ENCODE measurements at regions not wholly inside any gene's neighbourhood (a gene's known extent, or its start where the extent isn't known, plus 50 kb on each side); places are given as distances from the start of the nearest gene placed in this dataset.

DNA sequence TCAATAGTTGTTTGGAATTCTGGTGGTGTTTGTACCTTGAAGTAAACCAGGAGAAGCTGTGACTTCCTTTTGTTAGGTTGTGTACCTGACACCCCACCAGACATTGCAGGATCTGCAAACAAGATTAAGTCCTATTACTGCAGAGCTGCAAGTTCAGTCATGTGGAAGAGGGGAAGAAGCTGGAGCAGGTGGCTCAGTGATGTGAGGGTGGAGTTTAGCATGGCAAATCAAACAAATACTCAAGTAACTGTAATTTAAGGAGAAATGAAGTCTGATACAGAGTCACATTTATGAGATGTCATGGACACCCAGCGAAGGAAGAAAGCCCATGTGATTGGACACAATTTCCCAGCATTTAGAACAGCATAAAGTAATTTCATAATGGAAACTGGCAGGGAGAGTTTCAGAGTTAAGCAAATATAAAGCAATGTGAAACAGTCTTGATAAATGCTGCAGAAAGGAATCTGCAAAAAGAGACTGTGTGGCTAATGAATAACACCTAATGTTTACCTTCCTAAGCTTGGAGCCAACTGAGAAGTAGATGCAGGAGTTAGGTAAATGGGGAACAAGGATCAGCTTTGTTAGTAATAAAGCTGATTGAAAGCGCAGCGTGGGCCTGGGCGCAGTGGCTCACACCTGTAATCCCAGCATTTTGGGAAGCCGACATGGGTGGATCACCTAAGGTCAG, 249.1 kb downstream of the GBA3 start:
- TF ChIP-seq TAF1 (IDR thresholded peaks at IDR 0.05; ENCODE audit: low read depth, low read length) (no peak), POLR2A (IDR thresholded peaks at IDR 0.05; ENCODE audit: low read depth, low read length) (no peak), POLR2AphosphoS5 (IDR thresholded peaks at IDR 0.05; ENCODE audit: low read depth, low read length) (no peak), POU2F2 (IDR thresholded peaks at IDR 0.05; ENCODE audit: low read depth, low read length) (no peak)

All from GM12891 (cell line).